UCSD-AML1 (cell line): ENCODE measurements at regions not wholly inside any gene's neighbourhood (a gene's known extent, or its start where the extent isn't known, plus 50 kb on each side); places are given as distances from the start of the nearest gene placed in this dataset.

Experiments used
- DNase-seq: peaks from one replicate; lab custom pipeline; 2025; ENCODE audit not compliant: unreplicated experiment; lab: John Stamatoyannopoulos, UW

- DNase-seq, result no peak
Measured at GRCh38 chr7:18405726-18406125, 89.8 kb upstream of the HDAC9 start.

DNA sequence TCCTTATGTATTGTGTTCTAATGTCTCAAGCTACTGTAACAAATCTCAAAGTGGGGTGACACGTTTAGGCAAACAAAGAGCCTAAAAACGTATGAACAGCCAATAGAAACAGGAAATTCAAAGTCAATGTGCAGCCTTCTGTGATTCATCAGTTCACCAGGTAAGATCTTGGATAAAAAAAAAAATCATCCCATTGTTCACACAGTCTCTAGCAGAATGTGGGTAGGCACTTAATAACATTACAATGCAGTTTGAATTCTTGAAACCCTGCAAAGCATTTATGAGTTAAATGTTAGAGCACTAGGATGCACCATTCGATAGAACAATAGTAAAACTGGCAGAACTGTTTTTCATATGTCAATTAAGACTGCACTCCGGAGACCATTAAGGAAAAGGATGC lies 88.2 kb upstream of the HDAC9 start:
- no peak for DNase-seq

DNA sequence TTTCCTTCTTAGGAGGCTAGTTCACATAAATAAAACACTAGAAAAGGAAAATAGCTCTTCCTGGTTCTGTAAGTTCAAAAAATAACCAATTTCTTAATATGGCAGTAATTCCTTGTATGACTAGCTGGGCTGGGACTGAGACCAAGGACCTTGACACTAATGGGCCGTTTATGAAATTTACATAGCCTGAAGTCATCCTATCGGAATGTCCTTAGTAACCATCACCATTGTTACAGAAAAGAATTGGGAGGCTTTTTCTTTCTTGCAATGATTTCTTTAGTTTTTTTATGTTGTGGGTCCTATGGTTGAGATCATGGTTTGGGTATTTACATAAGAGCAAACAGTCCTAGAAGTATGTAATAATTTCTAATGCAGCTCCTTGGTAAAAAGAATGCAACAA lies 87.1 kb upstream of the HDAC9 start:
- no peak for DNase-seq

- DNase-seq, result no peak
Measured at GRCh38 chr7:18408868-18409267, 86.7 kb upstream of the HDAC9 start.

- DNase-seq, result no peak
Measured at GRCh38 chr7:18413447-18413846, 82.1 kb upstream of the HDAC9 start.

DNA sequence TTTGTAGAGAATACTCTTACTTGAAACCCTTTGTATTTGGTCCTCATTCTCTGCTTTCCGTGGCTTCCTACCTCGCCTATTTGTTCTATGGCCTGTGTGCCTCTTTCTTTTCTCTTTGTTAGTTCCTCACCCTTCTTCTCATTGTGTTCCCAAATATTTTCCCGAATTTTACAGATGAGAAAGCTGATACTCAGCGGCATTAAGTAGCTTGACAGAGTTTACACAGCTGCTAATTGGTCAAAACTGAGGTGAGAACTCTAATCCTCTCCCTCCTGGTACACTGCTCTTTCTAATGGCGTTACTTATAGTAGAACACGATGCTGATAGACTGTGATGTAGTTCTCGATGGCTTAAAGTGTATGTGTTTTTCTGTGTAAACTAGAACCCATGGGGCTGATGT lies 80.7 kb upstream of the HDAC9 start:
- DNase-seq, result no peak

GRCh38 chr7:18416988-18417387 lies 78.6 kb upstream of the HDAC9 start:
- DNase-seq, result no peak

DNA sequence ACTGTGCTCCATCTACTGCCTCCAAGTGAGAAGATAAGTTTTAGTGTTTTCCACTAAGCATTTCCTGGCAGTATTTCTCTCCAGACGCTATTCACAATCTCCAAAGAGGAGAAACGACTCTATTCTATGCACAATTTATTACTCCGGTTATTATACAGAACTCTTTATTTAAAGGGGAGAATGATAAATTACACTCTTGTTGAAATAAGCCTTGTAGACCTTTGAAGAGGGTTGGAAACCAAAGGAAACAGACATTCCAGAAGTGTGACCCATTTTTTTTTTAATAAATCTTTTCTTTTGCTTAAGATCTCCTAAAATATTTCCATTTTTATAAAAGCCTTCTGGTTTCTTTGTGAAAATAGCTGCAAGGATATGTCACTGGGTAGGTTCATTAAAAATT lies 76.1 kb upstream of the HDAC9 start:
- DNase-seq, result no peak

DNA sequence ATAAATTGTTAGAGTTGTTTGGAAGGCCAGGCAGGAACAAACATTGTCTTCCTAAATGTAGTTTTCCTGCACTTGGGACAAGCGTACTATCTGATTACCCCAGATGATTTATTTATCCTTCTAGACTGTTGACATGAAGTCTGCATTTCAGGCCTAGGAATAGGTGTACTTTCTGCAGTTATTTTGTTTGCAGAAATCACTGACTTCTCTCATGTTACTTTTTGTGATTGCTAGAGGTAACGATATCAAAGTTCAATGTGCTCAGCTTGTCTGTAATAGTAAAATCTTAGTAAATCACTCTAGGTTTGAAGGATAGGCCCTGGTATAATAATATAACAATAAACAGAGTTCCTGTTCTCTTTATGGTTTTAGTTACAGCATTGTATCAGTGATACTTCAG lies 75.4 kb upstream of the HDAC9 start:
- no peak for DNase-seq

DNA sequence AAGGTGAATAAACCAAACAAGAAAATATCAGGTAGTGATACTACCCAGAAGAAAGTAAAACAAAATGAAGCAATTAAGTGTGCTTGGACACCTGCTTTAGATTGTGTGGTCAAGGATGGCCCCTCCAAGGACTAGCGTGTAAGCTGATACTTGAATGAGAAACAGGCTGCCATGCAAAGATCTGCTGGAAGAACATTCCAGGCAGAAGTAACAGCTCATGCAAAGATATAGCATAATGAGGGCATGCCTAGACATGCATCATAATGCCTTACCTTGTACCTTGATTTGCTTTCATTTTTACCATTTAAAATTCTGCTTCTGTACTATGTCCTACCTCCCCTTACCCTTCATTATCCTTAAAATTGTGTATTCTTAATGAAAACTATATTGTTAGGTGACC lies 74.8 kb upstream of the HDAC9 start:
- DNase-seq, result no peak

- no peak for DNase-seq
Measured at GRCh38 chr7:18421297-18422002, 74.1 kb upstream of the HDAC9 start.

DNA sequence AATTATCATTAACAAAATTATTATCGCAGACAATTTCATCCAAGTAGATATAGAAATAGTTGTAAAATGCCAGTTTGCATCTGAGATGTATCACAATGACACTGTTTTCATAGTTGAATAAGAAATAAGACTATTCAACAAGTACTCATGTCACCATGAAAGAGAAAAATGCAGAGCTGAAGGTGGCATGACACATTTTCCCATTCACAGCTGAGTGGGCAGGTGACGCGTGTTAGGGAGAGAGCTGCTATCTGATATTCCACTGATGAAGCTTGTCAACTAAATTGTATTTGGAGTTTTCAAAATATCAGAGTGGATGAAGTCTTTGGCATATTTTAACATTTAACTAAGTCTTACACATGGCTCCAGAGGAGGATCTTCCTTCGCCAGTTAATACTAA lies 70.3 kb upstream of the HDAC9 start:
- DNase-seq, result no peak

GRCh38 chr7:18425838-18426445 lies 69.6 kb upstream of the HDAC9 start:
- no peak for DNase-seq

DNA sequence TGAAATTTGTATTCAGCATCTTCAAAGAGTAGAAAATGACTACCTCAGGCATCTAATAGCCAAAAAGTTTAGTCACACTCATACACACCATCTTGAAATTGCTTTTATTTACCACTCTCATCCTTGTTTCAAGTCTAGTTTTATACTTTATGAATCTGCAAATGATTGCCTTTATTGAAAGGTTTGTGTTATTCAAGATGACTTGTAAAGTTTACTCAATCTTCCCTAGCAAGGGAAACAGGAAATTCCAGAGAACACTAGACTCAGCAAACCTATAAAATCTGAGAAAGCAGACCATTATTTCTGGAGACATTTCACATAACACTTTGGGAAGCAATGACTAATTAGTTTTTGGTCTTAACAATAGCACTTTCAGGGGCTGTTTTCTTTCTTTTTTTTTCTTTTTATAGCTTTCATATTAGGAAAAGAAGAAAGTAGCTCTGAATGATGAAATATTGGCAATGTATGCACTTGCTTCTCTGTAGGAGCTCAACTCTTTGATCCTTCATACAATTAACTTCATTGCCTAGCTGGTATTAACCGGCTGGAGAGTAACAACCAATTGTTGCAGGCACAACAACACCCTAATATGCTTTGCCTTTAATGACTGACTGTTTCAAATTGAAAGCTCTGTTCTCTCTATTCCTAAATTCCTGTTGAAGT lies 68.9 kb upstream of the HDAC9 start:
- DNase-seq, result no peak

GRCh38 chr7:18429547-18429946 lies 66.0 kb upstream of the HDAC9 start:
- no peak for DNase-seq

GRCh38 chr7:18430810-18431209 lies 64.7 kb upstream of the HDAC9 start:
- no peak for DNase-seq

- no peak for DNase-seq
Measured at GRCh38 chr7:18434171-18434570, 61.4 kb upstream of the HDAC9 start.

GRCh38 chr7:18437101-18437500 lies 58.4 kb upstream of the HDAC9 start:
- DNase-seq, result no peak

DNA sequence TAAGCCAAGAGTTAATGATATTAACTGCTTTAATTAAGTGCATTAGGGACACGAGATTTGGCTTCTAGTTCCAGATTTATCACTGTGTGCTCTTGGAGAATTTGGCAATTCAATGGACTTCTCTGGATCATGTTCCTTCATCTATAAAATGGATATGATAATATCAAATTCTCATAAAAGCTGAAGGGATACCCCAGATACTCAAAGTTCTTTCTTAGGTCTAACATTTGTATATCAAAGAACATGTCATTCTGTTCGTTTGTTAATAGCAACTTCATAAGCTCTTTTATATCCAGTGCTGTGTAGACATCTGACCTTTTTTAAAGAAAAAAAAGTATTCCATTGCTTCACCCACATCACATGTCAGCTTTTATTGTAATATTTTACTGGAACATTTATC lies 54.6 kb upstream of the HDAC9 start:
- DNase-seq, result no peak

- no peak for DNase-seq
Measured at GRCh38 chr7:18444826-18445225, 50.7 kb upstream of the HDAC9 start.

- no peak for DNase-seq
Measured at GRCh38 chr7:18445483-18445882, 50.1 kb upstream of the HDAC9 start.
